GM21786 (cell line): ENCODE measurements at regions not wholly inside any gene's neighbourhood (a gene's known extent, or its start where the extent isn't known, plus 50 kb on each side); places are given as distances from the start of the nearest gene placed in this dataset.
A peak's percentile ranks its signal among the peaks of the same experiment; 100 is the strongest.

Source experiments
- ATAC-seq: cut with Tn5 transposase; IDR thresholded peaks from one replicate; pipeline ENCODE4 v1.9.1; 2021; ENCODE audit not compliant: unreplicated experiment

DNA sequence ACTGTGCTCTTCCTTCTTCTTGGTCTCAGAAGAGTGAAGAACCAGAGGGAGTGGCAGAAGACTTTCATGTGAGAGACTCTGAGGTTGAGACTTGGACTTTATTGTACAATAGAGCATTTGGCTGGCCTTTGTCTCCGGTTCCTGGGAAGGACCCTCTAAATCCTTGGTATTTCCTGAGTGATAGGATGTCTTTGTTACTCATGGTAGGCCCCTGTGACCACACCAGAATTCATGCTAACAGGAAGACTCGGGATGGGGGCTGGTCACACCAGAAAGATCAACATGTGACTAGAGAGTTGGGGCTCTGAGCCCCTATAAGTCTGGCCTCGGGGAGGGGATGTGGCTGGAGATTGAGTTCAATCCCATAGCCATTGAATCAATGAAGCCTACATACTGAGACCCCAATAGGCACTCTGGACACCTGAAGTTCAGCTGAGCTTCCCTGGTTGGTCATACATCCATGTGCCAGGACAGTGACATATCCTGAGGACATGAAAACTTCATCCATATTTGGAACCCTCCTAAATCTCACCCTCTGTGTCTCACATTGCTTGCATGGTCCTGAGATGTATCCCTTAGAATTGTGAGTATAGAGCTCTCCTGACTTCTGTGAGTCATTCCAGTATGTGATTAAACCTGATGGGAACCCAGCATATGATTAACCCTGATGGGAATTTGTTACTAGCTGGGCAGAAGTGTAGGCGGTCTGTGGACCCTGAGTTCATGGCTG lies 201.7 kb downstream of the GADD45G start:
- ATAC-seq, result no peak

DNA sequence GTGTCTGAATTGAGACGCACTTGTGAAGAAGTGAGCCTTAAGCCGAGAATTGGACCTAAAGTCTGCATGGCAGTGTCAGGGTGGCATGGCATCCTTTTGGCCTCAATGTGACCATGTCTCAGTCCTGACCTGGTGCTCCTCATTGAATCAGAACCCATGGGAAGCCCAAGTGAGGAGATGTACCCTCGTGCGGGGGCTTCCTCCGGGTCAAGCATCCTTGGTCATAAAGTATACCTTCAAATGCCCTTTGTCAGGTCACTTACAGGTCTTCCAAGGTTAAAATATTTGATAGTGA lies 202.2 kb downstream of the GADD45G start:
- no peak for ATAC-seq

DNA sequence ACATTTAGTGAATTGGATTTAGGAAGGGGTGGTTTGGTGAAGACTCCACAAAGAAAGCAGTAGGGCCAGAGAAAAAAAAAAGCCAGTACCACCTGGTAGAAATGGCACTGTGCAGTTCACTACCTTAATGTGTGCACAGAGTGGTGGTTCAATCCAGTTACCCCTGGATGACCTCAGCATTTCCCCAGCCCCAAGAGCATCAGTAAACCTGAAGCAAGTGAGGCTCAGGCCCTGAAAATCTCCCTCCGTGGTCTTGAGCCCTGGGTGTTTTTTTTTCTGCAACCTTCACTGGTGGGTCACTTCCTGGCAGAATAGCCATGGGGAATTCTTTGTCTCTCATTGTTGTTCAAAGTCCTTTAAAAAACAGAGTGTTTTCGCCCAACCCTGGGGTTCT lies 202.9 kb downstream of the GADD45G start:
- no peak for ATAC-seq

- no peak for ATAC-seq
Measured at GRCh38 chr9:89808076-89808755, 203.4 kb downstream of the GADD45G start.

DNA sequence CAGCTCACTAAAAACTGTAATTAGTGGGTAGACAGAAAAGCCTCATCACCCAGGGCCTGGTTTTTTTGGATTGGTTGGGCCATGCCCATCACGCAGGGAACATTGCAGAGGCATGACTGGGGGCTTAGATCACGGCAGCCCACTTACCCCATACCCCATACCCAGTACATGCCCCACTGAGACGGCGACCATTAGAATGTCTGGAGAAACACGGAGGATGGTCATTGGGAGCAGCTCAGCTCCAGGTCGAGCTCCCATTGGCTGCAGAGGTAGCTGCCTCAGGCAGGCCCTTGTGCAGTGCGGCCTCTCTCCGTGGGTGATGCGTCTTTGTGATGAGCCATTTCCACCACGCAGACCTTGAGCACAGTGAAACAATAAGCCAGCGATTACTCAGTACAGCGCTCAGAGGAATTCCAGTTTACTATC lies 204.0 kb downstream of the GADD45G start:
- ATAC-seq, result no peak

GRCh38 chr9:89810431-89810830 lies 205.6 kb downstream of the GADD45G start:
- no peak for ATAC-seq

GRCh38 chr9:89811356-89811755 lies 206.5 kb downstream of the GADD45G start:
- ATAC-seq, result no peak

- ATAC-seq, result no peak
Measured at GRCh38 chr9:89811886-89812450, 207.2 kb downstream of the GADD45G start.

- ATAC-seq, result no peak
Measured at GRCh38 chr9:89812556-89813181, 207.9 kb downstream of the GADD45G start.

DNA sequence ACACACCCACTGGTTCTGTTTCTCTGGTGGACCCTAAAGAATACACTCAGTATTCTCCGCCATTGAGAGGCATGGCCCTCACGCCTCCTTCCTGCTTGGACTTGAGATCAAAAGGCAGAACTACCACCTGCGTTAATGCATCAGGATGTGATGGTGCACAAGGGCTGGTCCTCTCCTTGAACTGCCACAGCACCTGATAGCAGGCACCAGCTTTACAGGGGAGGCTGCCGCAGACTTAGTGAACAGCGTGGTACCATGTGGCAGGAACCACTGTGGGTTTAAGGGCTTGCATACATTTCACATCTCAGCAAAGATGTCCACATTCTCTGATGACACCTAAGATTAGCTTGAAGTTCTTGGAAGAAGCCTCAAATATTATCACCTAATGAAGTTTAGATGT lies 208.7 kb downstream of the GADD45G start:
- ATAC-seq, result no peak

DNA sequence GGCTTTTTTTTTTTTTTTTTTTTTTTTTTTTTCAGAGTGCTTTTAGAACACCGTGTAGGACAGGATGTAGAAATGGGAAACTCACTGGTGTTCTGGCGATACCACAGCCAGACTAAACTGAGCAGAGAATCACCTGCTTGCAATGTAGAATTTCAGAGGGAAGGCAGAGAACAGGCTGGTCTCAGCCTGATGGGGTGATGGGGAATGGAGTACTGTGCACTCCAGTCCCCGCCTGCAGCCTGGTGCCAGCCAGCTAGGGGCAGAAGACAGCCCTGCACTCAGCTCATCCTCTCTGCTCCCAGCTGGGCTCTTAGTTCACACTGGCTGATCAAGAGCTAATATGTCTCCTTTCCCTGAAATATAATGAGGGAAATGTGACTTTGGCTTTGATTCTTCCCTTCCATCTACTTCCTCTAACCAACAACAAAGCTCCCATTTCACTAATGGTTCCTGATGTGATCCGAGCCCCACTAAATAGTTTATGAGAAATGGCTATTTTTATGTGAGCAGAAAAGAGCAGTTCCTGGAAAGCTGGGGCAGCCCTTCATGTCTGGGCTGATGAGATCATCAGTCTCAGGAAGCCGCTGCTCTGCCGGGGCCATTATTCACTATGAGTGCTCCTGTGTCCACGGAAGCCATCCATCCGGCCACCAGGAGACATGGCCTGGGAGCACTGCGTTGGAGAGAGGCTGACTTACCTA lies 209.7 kb downstream of the GADD45G start:
- ATAC-seq, result no peak

GRCh38 chr9:89815061-89815902 lies 210.5 kb downstream of the GADD45G start:
- peak; percentile 34 for ATAC-seq

DNA sequence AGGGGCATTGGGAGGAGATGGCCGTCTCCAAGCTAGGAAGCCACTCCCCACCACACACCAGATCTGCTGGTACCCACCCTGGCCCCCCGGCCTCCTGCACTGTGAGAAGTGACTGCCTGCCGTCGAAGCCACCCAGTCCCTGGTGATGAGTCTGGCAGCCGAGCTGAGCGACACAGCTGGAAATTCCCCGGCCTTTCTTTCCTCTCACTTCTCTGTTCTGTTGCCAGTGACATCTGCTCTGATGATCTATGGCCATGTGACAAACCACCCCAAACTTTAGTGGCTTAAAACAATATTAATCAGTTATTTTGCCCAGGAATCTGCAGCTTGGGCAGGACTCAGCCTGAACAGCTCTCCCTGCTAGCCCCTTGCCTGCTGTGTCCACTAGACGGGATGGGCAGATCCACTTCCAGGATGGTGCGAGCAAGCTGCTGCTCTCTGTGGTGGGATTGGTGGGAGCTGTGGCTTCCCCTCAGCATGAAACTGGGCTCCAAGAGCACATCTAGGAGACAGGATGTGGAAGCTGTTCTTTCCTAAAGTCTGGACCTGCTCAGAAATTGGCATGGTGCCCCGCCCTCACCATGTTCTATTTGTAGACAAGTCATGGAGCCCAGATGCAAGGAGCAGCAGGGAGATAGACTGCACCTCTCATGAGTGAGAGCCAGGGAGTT lies 211.2 kb downstream of the GADD45G start:
- peak; percentile 91 for ATAC-seq

DNA sequence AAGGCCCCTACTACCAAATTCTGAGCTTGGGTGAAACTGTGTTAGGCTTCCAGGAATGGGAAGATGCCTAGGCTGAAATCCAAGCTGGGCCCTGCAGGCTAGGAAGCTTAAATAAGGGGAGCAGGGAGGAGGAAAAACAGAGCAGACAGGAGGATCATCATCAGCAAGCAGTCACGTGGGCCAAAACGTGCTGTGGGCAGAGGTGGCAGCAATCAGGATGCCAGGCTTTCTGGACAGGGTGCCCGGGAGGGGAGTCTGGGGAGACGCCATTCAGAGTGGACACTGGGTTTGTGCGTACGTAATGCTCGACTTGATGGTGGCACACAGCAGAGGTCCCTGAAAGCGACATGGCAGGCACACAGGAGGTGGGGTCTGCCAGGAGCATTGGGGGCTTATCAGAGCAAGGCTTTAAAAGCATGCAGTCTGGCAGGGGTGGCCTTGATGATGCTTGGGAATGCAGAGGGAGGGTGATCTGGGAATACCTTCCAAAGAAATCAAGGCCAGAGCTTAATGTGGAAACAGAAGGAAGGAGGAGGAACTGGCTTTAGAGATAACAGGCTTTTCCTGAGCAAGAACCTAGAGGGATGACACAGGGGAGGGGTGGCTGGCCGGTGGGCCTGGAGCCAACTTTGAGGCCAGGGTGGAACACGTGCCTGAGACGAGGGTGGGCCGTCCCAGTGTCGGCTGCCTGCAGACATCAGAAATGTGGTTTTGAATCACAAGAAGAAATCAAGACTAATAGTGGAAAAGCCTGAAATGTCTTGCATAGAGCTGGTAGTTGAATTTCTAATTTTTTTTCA lies 212.5 kb downstream of the GADD45G start:
- no peak for ATAC-seq

GRCh38 chr9:89820337-89820736 lies 215.5 kb downstream of the GADD45G start:
- no peak for ATAC-seq

- ATAC-seq, result no peak
Measured at GRCh38 chr9:89821081-89821480, 216.3 kb downstream of the GADD45G start.

GRCh38 chr9:89822996-89823395 lies 218.2 kb downstream of the GADD45G start:
- ATAC-seq, result no peak

DNA sequence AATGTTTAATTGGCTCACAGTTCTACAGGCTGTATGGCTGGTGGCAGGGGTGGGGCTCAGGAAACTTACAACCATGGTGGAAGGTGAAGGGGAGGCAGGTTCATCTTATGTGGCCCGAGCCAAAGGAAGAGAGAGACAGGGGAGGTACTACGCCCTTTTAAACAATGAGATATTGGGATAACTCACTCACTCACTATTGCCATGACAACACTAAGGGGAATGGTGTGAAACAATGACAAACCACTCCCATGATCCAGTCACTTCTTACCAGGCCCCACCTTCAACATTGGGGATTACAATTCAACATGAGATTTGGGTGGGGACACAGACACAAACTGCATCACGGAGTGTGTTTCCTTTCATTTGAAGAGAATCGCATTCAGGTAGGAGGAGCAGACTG lies 220.9 kb downstream of the GADD45G start:
- no peak for ATAC-seq

DNA sequence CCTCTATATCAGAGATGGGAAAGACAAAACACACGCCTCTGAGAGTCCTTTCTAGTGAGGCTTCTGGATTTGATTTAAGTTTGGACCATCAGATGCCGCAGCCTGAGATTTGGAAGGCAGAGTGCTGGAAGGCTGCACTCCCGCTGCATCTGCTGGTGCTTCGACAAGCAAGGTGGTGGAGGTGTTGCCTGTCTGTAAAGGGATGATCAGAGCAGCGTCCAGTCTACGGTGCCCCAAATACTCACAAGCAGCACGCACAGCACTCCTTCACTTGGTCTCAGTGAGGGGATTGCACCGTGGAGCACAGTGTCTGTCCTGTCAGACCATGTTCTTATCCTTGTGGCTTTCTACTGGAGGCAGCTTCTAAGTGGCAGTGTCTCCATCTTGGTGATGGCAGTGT lies 221.4 kb downstream of the GADD45G start:
- no peak for ATAC-seq
